C4-2B (cell line): ENCODE measurements at regions not wholly inside any gene's neighbourhood (a gene's known extent, or its start where the extent isn't known, plus 50 kb on each side); places are given as distances from the start of the nearest gene placed in this dataset.

Experiments used
- H3K27ac ChIP-seq: fragments of 450-650 bp; 2 replicates; pipeline ENCODE4 v1.5.1; 2017
- ZFX ChIP-seq: fragments of 450-650 bp; IDR thresholded peaks from 2 replicates; pipeline ENCODE4 v1.6.1; 2017
- TF ChIP-seq, protein P1 (sequence below): fragments of 450-650 bp; conservative IDR thresholded peaks from 2 replicates; pipeline ENCODE4 v1.5.1; 2017; ENCODE audit warnings: mild to moderate bottlenecking

GRCh38 chr1:99464738-99465137, 181.2 kb upstream of the PALMD start:
- no peak overlapping the region for H3K27ac ChIP-seq
- TF ChIP-seq, protein P1, sequence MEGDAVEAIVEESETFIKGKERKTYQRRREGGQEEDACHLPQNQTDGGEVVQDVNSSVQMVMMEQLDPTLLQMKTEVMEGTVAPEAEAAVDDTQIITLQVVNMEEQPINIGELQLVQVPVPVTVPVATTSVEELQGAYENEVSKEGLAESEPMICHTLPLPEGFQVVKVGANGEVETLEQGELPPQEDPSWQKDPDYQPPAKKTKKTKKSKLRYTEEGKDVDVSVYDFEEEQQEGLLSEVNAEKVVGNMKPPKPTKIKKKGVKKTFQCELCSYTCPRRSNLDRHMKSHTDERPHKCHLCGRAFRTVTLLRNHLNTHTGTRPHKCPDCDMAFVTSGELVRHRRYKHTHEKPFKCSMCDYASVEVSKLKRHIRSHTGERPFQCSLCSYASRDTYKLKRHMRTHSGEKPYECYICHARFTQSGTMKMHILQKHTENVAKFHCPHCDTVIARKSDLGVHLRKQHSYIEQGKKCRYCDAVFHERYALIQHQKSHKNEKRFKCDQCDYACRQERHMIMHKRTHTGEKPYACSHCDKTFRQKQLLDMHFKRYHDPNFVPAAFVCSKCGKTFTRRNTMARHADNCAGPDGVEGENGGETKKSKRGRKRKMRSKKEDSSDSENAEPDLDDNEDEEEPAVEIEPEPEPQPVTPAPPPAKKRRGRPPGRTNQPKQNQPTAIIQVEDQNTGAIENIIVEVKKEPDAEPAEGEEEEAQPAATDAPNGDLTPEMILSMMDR: no peak
- no peak for TF ChIP-seq ZFX

GRCh38 chr1:99465176-99465900, 180.6 kb upstream of the PALMD start:
- TF ChIP-seq, protein P1: no peak
- TF ChIP-seq ZFX: no peak
- H3K27ac ChIP-seq: no peak overlapping the region

DNA sequence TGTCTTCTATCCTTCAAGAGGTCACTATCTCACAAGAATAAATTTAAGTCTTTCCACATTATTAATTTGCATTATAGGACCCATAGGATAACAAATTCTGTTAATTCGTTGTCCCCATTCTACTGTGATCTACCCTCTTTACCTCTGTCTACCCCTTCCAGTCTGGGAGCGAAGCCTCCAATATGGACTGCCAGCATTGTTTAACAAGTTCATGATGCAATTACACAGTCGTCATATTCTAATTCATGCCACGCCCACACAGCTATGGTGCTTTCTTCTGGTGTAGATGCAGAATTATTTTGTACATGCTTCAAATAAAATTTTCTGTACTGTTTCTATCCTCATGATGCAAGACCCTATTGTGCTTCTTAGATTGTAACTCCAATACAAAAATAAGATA, 178.3 kb upstream of the PALMD start:
- no peak for TF ChIP-seq ZFX
- TF ChIP-seq, protein P1: no peak

GRCh38 chr1:99469550-99469971, 176.4 kb upstream of the PALMD start:
- TF ChIP-seq, protein P1: no peak
- no peak for TF ChIP-seq ZFX
- H3K27ac ChIP-seq: no peak overlapping the region

More for the DNA sequence above, 178.3 kb upstream of the PALMD start:
- H3K27ac ChIP-seq: no peak overlapping the region

- TF ChIP-seq ZFX: no peak
- TF ChIP-seq, protein P1: no peak
- H3K27ac ChIP-seq: no peak overlapping the region
Measured at GRCh38 chr1:99472893-99473292, 173.0 kb upstream of the PALMD start.

GRCh38 chr1:99474350-99474893, 171.5 kb upstream of the PALMD start:
- TF ChIP-seq, protein P1: no peak
- no peak for TF ChIP-seq ZFX
- H3K27ac ChIP-seq: no peak overlapping the region

- TF ChIP-seq, protein P1: no peak
- no peak for TF ChIP-seq ZFX
- H3K27ac ChIP-seq: no peak overlapping the region
Measured at GRCh38 chr1:99476058-99476457, 169.9 kb upstream of the PALMD start.
